ENCODE measurements at regions not wholly inside any gene's neighbourhood (a gene's known extent, or its start where the extent isn't known, plus 50 kb on each side); places are given as distances from the start of the nearest gene placed in this dataset.
"Not testable (repeated sequence)": the region's sequence is repeated elsewhere in the genome, so short reads cannot be mapped to it uniquely, and the experiment has no call there.

DNA sequence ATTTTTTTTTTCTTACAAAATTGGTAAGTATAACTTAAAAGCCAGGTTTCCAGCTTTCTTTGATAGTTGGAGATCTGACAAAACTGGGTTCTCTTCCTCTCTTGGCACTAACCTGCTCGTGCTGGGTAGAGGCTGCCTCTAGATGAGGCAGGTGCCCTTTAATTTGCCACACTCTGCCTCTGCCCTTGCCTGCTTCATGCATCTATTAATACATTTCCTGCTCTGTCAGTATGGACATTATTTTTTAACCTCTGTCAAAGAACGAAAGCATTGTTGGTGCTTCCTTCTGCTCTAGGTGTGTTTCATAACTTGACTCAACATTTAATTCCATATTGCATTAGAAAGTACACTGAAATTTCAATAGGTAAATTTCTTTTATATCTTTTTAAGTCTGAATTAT, 490.7 kb upstream of the ZEB2 start:
- DNase-seq: no peak

DNA sequence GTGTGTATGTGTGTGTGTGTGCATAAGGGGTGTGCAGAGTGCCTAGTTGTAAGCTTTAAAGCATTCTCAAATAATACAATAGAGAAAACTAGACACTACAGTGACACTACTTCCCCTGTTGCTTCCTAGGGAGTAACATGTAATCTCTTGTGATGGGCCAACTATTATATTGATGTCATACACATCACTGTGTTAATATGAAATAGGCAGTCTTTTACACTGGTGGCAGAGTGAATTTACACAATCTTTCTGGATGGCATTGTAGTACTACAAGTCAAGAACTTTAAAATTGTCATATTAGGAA, 488.0 kb upstream of the ZEB2 start:
- no peak for DNase-seq

DNA sequence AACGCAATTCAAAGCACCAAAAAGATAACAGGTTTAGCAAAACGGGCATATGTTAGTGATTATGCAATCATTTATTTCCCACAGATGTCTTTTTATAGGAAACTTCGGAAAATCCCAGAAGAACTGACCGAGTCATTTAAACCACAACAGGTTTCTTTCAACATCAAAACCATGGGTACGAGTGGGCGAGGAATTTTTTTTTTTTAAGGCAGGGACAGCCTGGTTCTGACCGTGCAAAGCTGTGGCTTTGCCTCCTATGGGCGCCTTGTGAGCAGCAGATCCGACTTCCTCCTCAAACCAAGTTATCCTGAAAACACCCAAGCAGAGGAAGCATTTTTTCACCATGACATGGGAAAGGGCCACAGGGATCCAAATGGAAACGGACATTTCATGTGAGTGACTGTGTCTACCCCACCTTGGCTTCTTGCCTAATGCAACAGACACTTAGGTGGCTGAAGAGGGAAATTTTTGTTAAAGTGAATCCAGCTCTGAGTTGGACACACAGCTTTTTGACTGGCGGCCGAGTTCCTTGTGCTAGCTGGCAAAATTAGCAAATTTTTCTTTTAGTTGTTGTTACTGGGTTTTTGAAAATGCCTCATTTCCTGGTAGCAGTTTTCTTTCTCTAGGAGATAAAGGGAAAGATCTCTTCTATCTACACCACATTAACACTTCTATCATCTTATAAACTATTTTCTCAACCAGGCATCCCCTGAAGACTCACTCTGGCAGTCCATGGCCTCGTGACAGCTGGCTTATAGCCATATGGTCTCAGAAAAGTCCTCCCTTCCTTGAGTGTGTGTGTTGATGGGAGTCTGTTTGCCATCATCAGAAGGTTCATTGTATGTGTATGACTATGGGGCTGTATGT, 487.4 kb upstream of the ZEB2 start:
- no peak for DNase-seq

DNA sequence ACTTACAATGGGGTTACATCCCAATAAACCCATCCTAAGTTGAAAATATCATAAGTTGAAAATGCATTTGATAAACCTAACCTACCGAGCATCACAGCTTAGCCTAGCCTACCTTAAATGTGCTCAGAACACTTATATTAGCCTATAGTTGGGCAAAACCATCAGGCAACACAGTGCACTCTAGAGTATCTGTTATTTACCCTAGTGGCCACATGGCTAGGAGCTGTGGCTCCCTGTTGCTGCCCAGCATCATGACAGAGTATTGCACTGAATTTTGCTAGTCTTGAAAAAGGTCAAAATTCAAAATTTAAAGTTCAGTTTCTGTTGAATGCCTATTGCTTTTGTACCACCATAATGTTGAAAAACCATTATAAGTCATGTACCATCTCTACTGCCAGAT, 482.7 kb upstream of the ZEB2 start:
- DNase-seq: no peak

DNA sequence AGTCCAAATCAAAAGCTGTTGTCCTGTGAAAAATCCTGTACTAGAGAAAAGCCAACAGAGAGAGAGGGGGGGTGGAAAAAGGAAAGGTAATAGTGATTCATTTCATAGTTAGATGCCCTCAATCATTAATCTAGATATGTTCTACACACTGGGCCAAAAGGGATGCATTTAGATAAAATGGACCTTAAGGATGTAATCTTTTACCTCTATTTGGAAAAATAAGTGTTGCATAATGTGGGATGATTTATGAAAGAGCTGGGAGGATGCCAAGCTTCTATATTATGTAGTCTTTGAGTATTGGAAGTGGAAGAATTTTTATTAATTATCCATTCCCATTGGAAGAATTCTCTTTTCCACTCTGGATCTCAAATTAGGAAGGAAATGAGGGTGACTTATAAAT, 480.5 kb upstream of the ZEB2 start:
- DNase-seq: no peak

DNA sequence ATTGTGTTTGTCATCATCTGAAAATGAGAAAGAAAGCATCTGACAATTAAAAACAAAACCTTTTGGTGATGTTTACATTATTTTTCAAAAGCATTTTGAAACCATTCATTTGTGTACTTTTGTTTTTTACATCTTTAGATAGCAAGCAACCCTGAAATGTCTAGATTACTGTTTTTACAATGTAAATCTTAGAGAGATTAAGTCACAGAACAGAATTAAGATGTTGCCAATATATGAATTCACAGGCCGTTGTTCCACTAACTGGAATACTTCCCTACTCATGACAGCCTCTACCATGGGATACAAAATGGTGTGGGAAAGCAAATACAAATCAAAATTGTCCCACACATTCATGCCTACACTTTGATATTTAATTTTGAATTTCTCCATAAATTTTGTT, 480.0 kb upstream of the ZEB2 start:
- no peak for DNase-seq

DNA sequence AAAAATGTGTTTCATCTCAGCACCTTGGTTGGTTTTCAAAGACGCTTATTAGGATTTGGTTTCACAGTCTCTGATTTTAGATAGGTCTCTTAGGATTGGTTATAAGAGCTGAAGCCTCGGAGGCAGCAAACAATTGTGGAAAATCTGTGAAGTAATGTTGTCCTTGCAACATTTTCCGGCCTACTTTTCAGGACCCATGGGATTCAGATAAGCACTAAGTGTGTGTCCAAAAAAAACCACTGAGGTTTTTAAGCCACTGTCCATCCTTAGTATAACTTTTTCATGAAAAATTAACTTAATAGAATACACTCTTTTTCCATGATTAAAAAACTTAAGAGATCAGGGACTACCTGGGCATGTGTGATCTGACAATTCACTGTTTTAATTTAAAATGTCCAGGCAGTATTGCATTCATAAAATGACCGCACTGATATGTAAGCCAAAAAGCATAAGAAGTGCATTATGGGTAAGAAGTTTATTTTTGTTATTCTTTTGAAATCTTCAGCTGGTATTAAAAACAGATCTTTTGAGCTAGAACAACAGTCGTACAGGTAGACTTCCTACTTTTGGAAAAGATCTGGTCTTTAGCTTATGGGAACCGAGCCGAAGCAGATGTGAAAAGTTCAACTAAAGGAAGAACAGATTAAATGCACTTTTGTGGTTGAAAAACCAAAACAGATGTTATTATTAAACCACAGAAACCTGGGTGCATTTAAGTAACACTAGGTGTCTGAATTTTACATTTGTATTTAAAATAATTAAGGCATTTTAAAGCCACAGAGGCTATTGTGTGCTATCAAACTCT, 479.4 kb upstream of the ZEB2 start:
- DNase-seq: no peak

DNA sequence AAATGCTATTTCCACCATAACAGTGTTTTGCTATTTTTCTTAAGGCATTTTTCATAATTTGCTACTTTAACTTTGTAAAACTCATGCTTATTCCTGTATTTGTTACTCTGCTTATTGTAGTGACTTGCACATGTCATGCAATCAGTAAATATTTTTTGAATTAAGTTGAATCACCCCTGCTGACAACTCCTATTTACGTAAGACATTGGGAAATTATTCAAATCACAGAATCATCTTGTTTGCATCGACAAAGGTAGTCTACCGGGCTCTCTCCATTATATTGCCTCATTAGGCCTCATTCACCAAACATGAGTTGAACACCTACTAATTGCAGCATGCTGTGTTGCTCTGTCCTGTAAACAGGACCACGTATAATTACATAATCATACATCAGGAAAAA, 478.5 kb upstream of the ZEB2 start:
- no peak for DNase-seq

DNA sequence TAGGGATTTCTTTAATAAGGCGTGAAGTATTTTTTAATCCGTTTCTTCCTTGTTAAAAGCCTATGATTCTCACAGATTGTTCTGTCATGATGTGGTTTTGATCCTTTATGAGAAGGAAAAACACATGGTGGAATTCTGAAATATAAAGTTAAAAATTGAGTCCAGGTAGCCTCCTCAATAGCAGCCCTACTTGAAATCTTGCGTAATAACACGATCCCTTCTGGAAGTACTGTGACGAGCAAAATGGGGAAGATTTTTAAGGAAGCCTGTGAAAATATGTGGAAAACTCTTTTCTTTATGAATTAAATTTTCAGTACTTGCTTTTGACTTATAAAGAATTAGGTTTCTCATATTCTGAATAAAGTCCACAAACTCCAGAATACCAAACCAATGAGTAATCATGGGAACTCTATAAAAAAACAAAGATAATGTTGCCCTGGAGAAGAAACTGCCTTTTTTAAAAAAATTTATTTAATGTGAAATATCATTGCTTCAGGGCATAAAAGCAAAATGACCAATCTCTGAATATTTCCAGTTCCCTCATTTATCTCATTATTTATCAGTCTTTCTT, 476.4 kb upstream of the ZEB2 start:
- DNase-seq: no peak

DNA sequence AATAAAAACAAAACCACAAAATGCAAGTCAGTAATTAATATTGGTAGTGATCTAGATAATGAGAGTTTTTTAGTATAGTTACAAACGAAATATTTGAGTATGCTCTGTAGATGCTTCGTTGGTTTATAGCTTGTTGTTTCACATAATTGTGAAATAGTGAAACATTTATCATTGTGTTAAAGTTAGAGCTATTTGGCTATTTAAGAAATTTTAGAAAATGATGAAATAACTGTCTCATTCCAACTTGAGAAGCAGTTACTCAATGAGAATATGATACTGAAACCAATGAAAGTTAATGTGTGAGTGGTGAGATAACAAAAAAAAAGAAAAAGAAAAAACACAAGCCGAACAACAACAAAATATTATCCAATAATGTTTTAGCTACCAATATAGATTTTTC, 475.6 kb upstream of the ZEB2 start:
- no peak for DNase-seq

DNA sequence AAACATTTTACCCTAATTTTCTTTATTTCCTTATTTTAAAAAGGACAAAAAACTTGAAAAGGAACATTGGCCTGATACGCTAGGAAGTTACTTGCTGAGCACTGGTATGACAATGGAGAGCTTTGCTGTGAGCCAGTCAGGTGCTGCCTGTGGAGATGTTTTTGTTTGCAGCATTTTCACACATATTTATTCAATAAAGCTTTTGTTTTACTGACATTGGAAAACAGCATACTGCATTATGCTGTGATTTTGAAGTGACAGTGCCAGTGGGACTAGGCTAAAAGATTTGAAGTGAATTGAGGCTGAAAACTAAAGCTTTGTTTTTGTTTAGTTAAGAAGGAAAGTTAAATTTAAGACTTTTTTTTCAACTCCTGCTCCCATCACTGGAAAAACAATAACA, 470.7 kb upstream of the ZEB2 start:
- no peak for DNase-seq

DNA sequence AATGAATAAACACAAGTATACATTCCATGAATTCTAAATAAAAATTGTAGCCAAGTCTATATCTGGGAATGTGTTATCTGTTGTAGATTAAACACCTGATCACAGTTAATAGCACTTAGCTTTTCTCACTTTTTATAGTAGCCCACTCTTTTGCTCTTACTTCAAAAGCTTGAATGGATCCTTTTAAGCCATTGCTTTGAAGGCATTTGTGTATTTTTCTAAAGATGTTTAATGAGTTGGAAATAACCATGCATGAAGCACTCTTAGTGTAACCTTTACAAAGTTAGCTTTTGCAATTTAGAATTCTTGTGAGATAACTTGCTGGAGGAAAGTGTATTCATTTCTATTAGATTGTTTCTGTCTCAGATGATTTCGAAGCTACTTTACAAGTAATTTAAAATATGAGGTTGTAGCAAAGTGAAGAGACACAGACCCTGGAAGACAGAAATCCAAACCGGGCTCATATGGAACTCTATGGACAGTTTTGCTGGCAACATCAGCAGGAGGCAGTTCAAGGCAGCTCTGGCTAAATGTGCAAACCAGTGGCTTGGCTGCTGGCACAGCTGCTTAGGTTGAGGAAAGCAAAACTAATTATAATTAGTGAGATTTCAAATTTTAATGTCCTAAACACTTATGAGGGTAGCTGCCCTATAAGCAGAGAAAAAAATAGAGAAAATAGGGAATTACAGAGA, 469.8 kb upstream of the ZEB2 start:
- no peak for DNase-seq

DNA sequence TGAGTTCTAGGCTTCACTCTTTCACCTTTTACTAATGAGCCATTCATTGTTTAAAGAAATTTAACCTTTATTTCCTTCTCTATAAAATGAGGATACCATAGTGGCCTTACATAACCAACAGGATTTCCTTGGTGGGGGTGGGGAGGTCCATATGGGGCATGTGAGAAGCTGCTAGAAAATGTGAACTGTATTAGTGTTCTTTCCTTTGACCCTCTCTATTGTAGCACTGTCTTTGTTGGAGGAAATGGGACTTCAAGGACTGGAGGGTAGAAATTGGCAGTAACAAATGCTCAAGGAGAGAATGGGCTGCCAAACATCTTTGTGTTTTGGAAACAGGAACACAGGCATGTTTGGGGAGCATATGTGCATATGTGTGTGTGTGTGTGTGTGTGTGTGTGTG, 468.7 kb upstream of the ZEB2 start:
- DNase-seq: no peak

DNA sequence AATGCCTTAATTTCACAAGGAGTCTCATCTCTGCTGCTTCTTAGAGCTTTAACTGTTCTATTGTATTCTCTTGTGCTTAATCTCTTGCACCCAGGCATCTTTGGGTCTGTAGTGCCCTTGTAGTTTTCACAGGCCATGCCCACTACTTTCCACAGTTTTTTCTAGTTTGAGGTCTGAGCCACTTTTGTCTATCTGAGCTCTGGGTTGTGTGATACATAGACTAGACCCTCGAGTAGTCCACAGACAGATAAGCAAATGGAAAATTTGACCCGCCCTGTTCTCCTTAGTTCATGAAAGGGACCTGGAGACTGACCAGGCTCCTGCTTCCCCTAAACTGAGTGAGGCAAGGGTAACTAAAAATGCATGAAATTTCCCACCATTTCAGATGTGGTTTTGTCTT, 466.8 kb upstream of the ZEB2 start:
- DNase-seq: no peak

DNA sequence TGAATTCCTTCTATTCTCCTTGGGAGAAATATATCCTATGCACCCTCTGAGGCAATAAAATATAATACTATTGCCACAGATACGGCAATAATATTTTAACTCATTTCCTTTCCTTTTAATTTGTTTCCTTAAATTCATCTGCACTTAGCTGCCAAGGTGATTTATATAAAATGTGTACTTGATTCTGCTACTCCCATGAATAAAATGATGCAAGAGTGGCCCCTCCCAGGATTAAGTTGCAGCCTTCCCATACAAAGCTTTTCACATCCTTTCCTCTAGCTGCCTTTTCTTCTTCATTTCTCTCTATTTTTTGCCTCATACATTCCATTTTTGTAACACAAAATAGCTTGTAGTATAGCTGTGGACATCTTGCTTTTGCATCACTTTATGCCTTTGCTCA, 464.1 kb upstream of the ZEB2 start:
- no peak for DNase-seq

DNA sequence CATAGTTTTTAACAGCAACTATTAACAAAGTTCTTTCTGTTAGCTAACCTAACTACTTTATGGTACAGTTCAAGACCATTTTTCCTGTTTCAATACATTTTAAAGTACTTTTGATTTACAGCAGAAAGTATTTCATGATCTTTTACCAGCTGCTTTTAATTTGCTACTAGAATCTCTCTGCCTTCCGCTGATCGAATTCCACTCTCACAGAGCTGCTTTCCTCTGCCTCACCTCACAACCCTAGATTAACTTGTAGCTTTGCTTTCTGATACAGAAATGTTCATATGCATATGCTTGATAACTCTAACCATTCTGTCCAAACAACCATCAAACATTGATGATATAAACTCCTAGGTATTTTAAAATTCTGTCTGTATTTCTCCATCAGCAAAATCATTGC, 463.2 kb upstream of the ZEB2 start:
- DNase-seq: no peak

DNA sequence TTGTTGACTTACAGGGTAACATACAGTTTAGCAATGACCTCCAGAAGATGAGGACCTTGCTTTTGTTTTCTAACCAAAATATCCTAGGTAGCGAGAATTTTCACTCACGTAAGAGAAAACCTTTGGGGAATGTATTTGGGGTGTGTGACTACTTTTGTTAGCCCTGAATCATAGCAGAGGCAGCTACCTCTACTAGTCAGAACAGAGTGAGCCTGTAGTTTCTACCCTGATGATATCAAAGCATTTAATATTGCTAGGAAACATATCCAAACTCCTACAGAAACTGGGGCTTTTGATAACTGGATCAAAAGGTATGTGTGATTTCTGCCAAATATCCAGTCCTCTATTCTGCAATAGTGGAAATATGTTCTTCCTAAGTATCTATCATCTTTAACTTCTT, 462.6 kb upstream of the ZEB2 start:
- DNase-seq: no peak

DNA sequence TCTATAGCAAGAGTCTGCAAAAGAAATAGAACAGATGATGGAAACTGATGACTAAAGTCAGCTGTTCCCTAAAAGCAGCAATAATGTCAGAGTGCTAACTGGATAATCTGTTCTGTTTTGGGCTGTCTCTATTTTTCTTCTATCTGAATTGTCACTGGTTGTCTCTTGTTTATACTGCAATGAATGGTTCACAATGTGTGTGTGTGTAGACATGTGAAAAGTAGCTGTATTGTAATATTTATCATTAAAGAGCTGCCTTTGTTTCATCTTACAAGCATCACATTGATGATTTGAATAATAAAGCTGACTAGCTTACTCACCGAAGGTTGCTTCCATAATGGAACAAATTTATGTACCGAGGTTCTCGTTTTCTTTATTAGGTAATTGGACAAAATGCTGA, 456.0 kb upstream of the ZEB2 start:
- DNase-seq: no peak

DNA sequence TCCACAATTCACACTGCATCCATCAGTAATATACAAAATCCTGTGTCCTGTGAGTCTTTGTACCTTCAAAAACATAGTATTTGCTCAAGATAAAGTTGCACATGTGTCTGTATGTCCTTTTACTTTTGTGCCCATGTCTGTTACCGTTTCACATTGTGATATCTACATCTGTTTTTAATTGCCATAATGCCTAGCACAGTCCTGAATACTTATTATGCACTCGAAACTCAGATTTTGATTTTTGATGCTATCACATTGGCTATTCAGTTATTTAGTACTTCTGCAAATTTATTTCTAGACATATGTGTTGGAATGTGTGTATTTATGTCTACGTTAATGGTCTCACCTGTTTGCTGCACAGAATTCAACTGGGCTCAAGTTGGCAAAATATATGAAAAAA, 452.8 kb upstream of the ZEB2 start:
- no peak for DNase-seq

DNA sequence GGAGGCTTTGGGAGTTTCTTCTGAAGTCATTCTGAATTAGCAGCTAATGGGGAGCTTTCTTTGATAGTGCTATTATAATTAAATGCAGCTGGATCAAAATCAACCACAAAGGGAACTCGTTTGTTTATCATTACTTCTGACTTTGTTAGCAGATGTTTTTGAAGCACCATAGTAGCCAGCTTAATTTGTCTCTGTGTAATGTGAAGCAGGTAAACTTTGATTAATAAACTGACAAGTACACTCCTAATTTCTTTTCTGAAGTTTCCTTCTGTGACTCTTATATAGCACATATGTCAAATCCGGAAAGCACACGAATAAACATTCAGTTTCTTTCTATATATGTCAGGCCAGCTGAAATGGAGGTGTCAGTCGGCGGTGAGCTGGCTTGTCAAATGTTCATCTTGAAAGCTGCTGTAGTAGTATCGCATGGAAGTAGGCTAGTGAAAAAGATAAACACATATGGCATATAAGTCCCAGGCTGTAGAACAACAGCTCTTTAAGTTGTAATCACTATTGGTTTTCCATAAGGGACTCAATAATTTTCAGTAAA, 451.9 kb upstream of the ZEB2 start:
- no peak for DNase-seq

DNA sequence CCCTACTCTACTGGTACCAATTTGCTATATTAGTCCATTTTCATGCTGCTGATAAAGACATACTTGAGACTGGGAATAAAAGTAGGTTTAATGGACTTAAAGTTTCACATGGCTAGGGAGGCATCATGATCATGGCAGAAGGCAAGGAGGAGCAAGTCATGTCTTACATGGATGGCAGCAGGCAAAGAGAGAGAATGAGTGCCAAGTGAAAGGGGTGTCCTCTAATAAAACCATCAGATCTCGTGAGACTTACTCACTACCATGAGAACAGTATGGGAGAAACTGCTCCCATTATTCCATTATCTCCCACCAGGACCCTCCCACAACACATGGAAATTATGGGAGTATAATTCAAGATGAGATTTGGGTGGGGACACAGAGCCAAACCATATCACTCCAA, 450.5 kb upstream of the ZEB2 start:
- DNase-seq: not testable (repeated sequence)

DNA sequence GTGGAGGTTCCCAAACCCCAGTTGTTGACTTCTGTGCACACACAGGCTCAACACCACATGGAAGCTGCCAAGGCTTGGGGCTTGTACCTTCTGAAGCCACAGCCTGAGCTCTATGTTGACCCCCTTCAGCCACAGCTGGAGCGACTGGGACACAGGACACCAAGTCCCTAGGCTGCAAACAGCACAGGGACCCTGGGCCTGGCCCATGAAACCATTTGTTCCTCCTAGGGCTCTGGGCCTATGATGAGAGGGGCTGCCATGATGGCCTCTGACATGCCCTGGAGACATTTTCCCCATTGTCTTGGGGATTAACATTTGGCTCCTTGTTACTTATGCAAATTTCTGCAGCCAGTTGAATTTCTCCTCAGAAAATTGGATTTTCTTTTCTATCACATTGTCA, 449.6 kb upstream of the ZEB2 start:
- not testable (repeated sequence) for DNase-seq

DNA sequence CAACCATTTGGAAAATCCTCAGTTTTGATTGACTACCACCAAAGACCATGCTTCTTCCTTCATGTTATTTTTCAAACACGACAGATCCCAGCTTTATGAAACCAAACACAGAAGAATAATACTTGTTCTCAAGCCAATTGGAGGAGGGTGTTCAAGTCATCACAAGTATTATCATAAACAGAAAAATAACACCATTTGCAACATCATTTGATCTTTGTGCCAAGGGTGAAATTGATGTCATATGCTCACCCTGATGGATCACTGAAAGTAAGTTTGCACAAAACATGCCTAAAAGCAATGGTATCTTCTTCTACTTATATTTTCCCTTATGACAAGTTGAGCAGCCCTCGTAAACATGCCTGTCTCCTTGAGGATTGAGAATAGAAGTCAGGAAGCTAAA, 448.0 kb upstream of the ZEB2 start:
- no peak for DNase-seq

Data from NCI-H146 (cell line).